ENCODE measurements at regions not wholly inside any gene's neighbourhood (a gene's known extent, or its start where the extent isn't known, plus 50 kb on each side); places are given as distances from the start of the nearest gene placed in this dataset.

- WGBS (ENCODE audit: insufficient coverage) = 70% methylated on average over 8 of the region's 13 CpGs
- no peaks in the 10 kb centered on the region for H3K9me3 ChIP-seq (ENCODE audit: control extremely low read depth in 1 of 5, control insufficient read depth in 4 of 5, insufficient read depth in 2 of 5, low read depth in 1 of 5, low read length in 4 of 5)
- peaks cover 0 to 34% (median 12%) of the 10 kb centered on the region in 4 experiments for H3K4me1 ChIP-seq (ENCODE audit: control extremely low read depth in 1 of 4, control insufficient read depth in 4 of 4, insufficient read depth in 4 of 4, low read length in 3 of 4)
- H3K27me3 ChIP-seq (replicated peaks in 2 of 5; ENCODE audit: control insufficient read depth in 4 of 5, insufficient read depth in 5 of 5, low read length in 4 of 5) = no peaks in the 10 kb centered on the region
- no peaks in the 10 kb centered on the region for H3K36me3 ChIP-seq (ENCODE audit: control insufficient read depth in 4 of 4, insufficient read depth in 4 of 4, low read length in 3 of 4)
- POLR2A ChIA-PET = no interaction called here
- CTCF ChIA-PET = no interaction called here
- DNase-seq = peak in 2 of 3 donors; percentile 6
- no peak overlapping the region for H3K27ac ChIP-seq (ENCODE audit: insufficient read depth in 1 of 2, low read depth in 1 of 2, low read length in 2 of 2, poor library complexity in 1 of 2, severe bottlenecking in 2 of 2)
- peak overlapping the region in 2 of 7 experiments; percentile 42 to 60 for H3K4me3 ChIP-seq (ENCODE audit: control insufficient read depth in 1 of 7, extremely low read depth in 1 of 7, insufficient read depth in 4 of 7, low read depth in 2 of 7, low read length in 6 of 7)
Measured at GRCh38 chr16:14002416-14002990, 68.6 kb upstream of the MRTFB start.

GRCh38 chr16:14003074-14003570 lies 68.0 kb upstream of the MRTFB start:
- H3K27ac ChIP-seq (ENCODE audit: insufficient read depth in 1 of 2, low read depth in 1 of 2, low read length in 2 of 2, poor library complexity in 1 of 2, severe bottlenecking in 2 of 2) = no peak overlapping the region
- no peaks in the 10 kb centered on the region for H3K9me3 ChIP-seq (ENCODE audit: control extremely low read depth in 1 of 5, control insufficient read depth in 4 of 5, insufficient read depth in 2 of 5, low read depth in 1 of 5, low read length in 4 of 5)
- H3K36me3 ChIP-seq (ENCODE audit: control insufficient read depth in 4 of 4, insufficient read depth in 4 of 4, low read length in 3 of 4) = no peaks in the 10 kb centered on the region
- H3K4me3 ChIP-seq (ENCODE audit: control insufficient read depth in 1 of 7, extremely low read depth in 1 of 7, insufficient read depth in 4 of 7, low read depth in 2 of 7, low read length in 6 of 7) = peak overlapping the region in 4 of 7 experiments; percentile 5 to 60 (median 24)
- no peaks in the 10 kb centered on the region for H3K27me3 ChIP-seq (replicated peaks in 2 of 5; ENCODE audit: control insufficient read depth in 4 of 5, insufficient read depth in 5 of 5, low read length in 4 of 5)
- ChIA-PET CTCF (no interaction called here), POLR2A (no interaction called here)
- WGBS (ENCODE audit: insufficient coverage) = 0% methylated on average over 13 of the region's 15 CpGs
- H3K4me1 ChIP-seq (ENCODE audit: control extremely low read depth in 1 of 4, control insufficient read depth in 4 of 4, insufficient read depth in 4 of 4, low read length in 3 of 4) = peaks cover 0 to 32% (median 12%) of the 10 kb centered on the region in 4 experiments
- peak; percentile 12 to 50 (median 42) for DNase-seq

GRCh38 chr16:14004031-14004728 lies 66.9 kb upstream of the MRTFB start:
- 97% methylated on average over 11 of the region's 13 CpGs for WGBS (ENCODE audit: insufficient coverage)
- no peak for DNase-seq
- peaks cover 0 to 22% (median 11%) of the 10 kb centered on the region in 4 experiments for H3K4me1 ChIP-seq (ENCODE audit: control extremely low read depth in 1 of 4, control insufficient read depth in 4 of 4, insufficient read depth in 4 of 4, low read length in 3 of 4)
- ChIA-PET CTCF (interaction anchor here (1.2 kb wide), 1 partner anchor 282 kb away, joined by 3 read pairs; no protein-coding TSS in a partner anchor), POLR2A (no interaction called here)
- H3K4me3 ChIP-seq (ENCODE audit: control insufficient read depth in 1 of 7, extremely low read depth in 1 of 7, insufficient read depth in 4 of 7, low read depth in 2 of 7, low read length in 6 of 7) = no peak overlapping the region
- H3K9me3 ChIP-seq (ENCODE audit: control extremely low read depth in 1 of 5, control insufficient read depth in 4 of 5, insufficient read depth in 2 of 5, low read depth in 1 of 5, low read length in 4 of 5) = no peaks in the 10 kb centered on the region
- no peaks in the 10 kb centered on the region for H3K36me3 ChIP-seq (ENCODE audit: control insufficient read depth in 4 of 4, insufficient read depth in 4 of 4, low read length in 3 of 4)
- H3K27ac ChIP-seq (ENCODE audit: insufficient read depth in 1 of 2, low read depth in 1 of 2, low read length in 2 of 2, poor library complexity in 1 of 2, severe bottlenecking in 2 of 2) = no peak overlapping the region
- no peaks in the 10 kb centered on the region for H3K27me3 ChIP-seq (replicated peaks in 2 of 5; ENCODE audit: control insufficient read depth in 4 of 5, insufficient read depth in 5 of 5, low read length in 4 of 5)

- DNase-seq = no peak
- no CpG with 5 or more reads among the region's 2 CpGs for WGBS (ENCODE audit: insufficient coverage)
- CTCF ChIA-PET = interaction anchor here (1.2 kb wide), 1 partner anchor 281 kb away, joined by 3 read pairs; no protein-coding TSS in a partner anchor
- Histone ChIP-seq H3K36me3 (ENCODE audit: control insufficient read depth in 4 of 4, insufficient read depth in 4 of 4, low read length in 3 of 4) (no peaks in the 10 kb centered on the region), H3K27me3 (replicated peaks in 2 of 5; ENCODE audit: control insufficient read depth in 4 of 5, insufficient read depth in 5 of 5, low read length in 4 of 5) (no peaks in the 10 kb centered on the region), H3K4me3 (ENCODE audit: control insufficient read depth in 1 of 7, extremely low read depth in 1 of 7, insufficient read depth in 4 of 7, low read depth in 2 of 7, low read length in 6 of 7) (no peak overlapping the region), H3K9me3 (ENCODE audit: control extremely low read depth in 1 of 5, control insufficient read depth in 4 of 5, insufficient read depth in 2 of 5, low read depth in 1 of 5, low read length in 4 of 5) (no peaks in the 10 kb centered on the region), H3K27ac (ENCODE audit: insufficient read depth in 1 of 2, low read depth in 1 of 2, low read length in 2 of 2, poor library complexity in 1 of 2, severe bottlenecking in 2 of 2) (no peak overlapping the region), H3K4me1 (ENCODE audit: control extremely low read depth in 1 of 4, control insufficient read depth in 4 of 4, insufficient read depth in 4 of 4, low read length in 3 of 4) (peaks cover 0 to 16% (median 11%) of the 10 kb centered on the region in 4 experiments)
- POLR2A ChIA-PET = no interaction called here
Measured at GRCh38 chr16:14004729-14005315, 66.3 kb upstream of the MRTFB start.

- ChIA-PET CTCF (no interaction called here), POLR2A (no interaction called here)
- H3K36me3 ChIP-seq (ENCODE audit: control insufficient read depth in 4 of 4, insufficient read depth in 4 of 4, low read length in 3 of 4) = no peaks in the 10 kb centered on the region
- H3K27me3 ChIP-seq (replicated peaks in 2 of 5; ENCODE audit: control insufficient read depth in 4 of 5, insufficient read depth in 5 of 5, low read length in 4 of 5) = peaks cover 0 to 1% (median 0%) of the 10 kb centered on the region in 5 experiments
- H3K4me1 ChIP-seq (ENCODE audit: control extremely low read depth in 1 of 4, control insufficient read depth in 4 of 4, insufficient read depth in 4 of 4, low read length in 3 of 4) = peaks cover 0 to 15% (median 11%) of the 10 kb centered on the region in 4 experiments
- no peaks in the 10 kb centered on the region for H3K9me3 ChIP-seq (ENCODE audit: control extremely low read depth in 1 of 5, control insufficient read depth in 4 of 5, insufficient read depth in 2 of 5, low read depth in 1 of 5, low read length in 4 of 5)
- H3K27ac ChIP-seq (ENCODE audit: insufficient read depth in 1 of 2, low read depth in 1 of 2, low read length in 2 of 2, poor library complexity in 1 of 2, severe bottlenecking in 2 of 2) = no peak overlapping the region
- DNase-seq = no peak
- no peak overlapping the region for H3K4me3 ChIP-seq (ENCODE audit: control insufficient read depth in 1 of 7, extremely low read depth in 1 of 7, insufficient read depth in 4 of 7, low read depth in 2 of 7, low read length in 6 of 7)
- 68% methylated on average over 5 of the region's 6 CpGs for WGBS (ENCODE audit: insufficient coverage)
Measured at GRCh38 chr16:14005335-14005734, 65.8 kb upstream of the MRTFB start.

- peak in 2 of 3 donors; percentile 9 to 11 for DNase-seq
Measured at GRCh38 chr16:14007450-14007849, 63.7 kb upstream of the MRTFB start.

GRCh38 chr16:14011001-14011400 lies 60.1 kb upstream of the MRTFB start:
- H3K9me3 ChIP-seq (ENCODE audit: control extremely low read depth in 1 of 5, control insufficient read depth in 4 of 5, insufficient read depth in 2 of 5, low read depth in 1 of 5, low read length in 4 of 5) = no peaks in the 10 kb centered on the region
- H3K4me3 ChIP-seq (ENCODE audit: control insufficient read depth in 1 of 7, extremely low read depth in 1 of 7, insufficient read depth in 4 of 7, low read depth in 2 of 7, low read length in 6 of 7) = no peak overlapping the region
- no peaks in the 10 kb centered on the region for H3K36me3 ChIP-seq (ENCODE audit: control insufficient read depth in 4 of 4, insufficient read depth in 4 of 4, low read length in 3 of 4)
- WGBS (ENCODE audit: insufficient coverage) = 86% methylated on average over 1 of the region's 2 CpGs
- no peak for DNase-seq
- peaks cover 0 to 2% (median 0%) of the 10 kb centered on the region in 5 experiments for H3K27me3 ChIP-seq (replicated peaks in 2 of 5; ENCODE audit: control insufficient read depth in 4 of 5, insufficient read depth in 5 of 5, low read length in 4 of 5)
- POLR2A ChIA-PET = no interaction called here
- CTCF ChIA-PET = no interaction called here
- H3K27ac ChIP-seq (ENCODE audit: insufficient read depth in 1 of 2, low read depth in 1 of 2, low read length in 2 of 2, poor library complexity in 1 of 2, severe bottlenecking in 2 of 2) = no peak overlapping the region
- H3K4me1 ChIP-seq (ENCODE audit: control extremely low read depth in 1 of 4, control insufficient read depth in 4 of 4, insufficient read depth in 4 of 4, low read length in 3 of 4) = no peaks in the 10 kb centered on the region

More at GRCh38 chr16:14007450-14007849, 63.7 kb upstream of the MRTFB start:
- H3K4me1 ChIP-seq (ENCODE audit: control extremely low read depth in 1 of 4, control insufficient read depth in 4 of 4, insufficient read depth in 4 of 4, low read length in 3 of 4) = peaks cover 0 to 12% (median 9%) of the 10 kb centered on the region in 4 experiments
- H3K36me3 ChIP-seq (ENCODE audit: control insufficient read depth in 4 of 4, insufficient read depth in 4 of 4, low read length in 3 of 4) = no peaks in the 10 kb centered on the region
- H3K4me3 ChIP-seq (ENCODE audit: control insufficient read depth in 1 of 7, extremely low read depth in 1 of 7, insufficient read depth in 4 of 7, low read depth in 2 of 7, low read length in 6 of 7) = no peak overlapping the region
- H3K27ac ChIP-seq (ENCODE audit: insufficient read depth in 1 of 2, low read depth in 1 of 2, low read length in 2 of 2, poor library complexity in 1 of 2, severe bottlenecking in 2 of 2) = no peak overlapping the region
- no CpG with 5 or more reads among the region's 4 CpGs for WGBS (ENCODE audit: insufficient coverage)
- H3K9me3 ChIP-seq (ENCODE audit: control extremely low read depth in 1 of 5, control insufficient read depth in 4 of 5, insufficient read depth in 2 of 5, low read depth in 1 of 5, low read length in 4 of 5) = no peaks in the 10 kb centered on the region
- H3K27me3 ChIP-seq (replicated peaks in 2 of 5; ENCODE audit: control insufficient read depth in 4 of 5, insufficient read depth in 5 of 5, low read length in 4 of 5) = peaks cover 0 to 1% (median 0%) of the 10 kb centered on the region in 5 experiments
- ChIA-PET CTCF (interaction anchor here (1.3 kb wide), 1 partner anchor 18 kb away, joined by 4 read pairs; no protein-coding TSS in a partner anchor), POLR2A (no interaction called here)
